ENCODE measurements at regions not wholly inside any gene's neighbourhood (a gene's known extent, or its start where the extent isn't known, plus 50 kb on each side); places are given as distances from the start of the nearest gene placed in this dataset.

- intact Hi-C loops (cut with DNase I; ENCODE audit: low total_unique reads), result no loop called here
- TF ChIP-seq CTCF (IDR thresholded peaks at IDR 0.05) (peak in 2 of 3 experiments; percentile 41 to 54), POLR2A (IDR thresholded peaks at IDR 0.05) (no peak)
- 20 to 22% methylated on average over 2 of the region's 2 CpGs for WGBS, 2 donors
- H3K27ac ChIP-seq, result no peak overlapping the region
- H3K36me3 ChIP-seq (ENCODE audit: low read depth, missing control alignments), result no peaks in the 10 kb centered on the region
- DNase-seq, result peak; percentile 40
- no peaks in the 10 kb centered on the region for H3K27me3 ChIP-seq
- no peaks in the 10 kb centered on the region for H3K4me1 ChIP-seq
- no peaks in the 10 kb centered on the region for H3K9me3 ChIP-seq
- H3K4me3 ChIP-seq, result no peak overlapping the region
These were observed 286.9 kb upstream of the PRKD1 start for GRCh38 chr14:30214461-30215090.

- H3K27ac ChIP-seq, result no peak overlapping the region
- intact Hi-C loops (cut with DNase I; ENCODE audit: low total_unique reads), result no loop called here
- WGBS, 2 donors, result 93 to 99% methylated on average over 5 of the region's 5 CpGs
These were observed 291.3 kb upstream of the PRKD1 start for GRCh38 chr14:30218907-30219306.

GRCh38 chr14:30221546-30221945, 293.9 kb upstream of the PRKD1 start:
- WGBS, 2 donors, result 65 to 71% methylated on average over 7 of the region's 7 CpGs
- Histone ChIP-seq H3K36me3 (ENCODE audit: low read depth, missing control alignments) (no peaks in the 10 kb centered on the region), H3K27me3 (no peaks in the 10 kb centered on the region), H3K4me3 (no peak overlapping the region), H3K27ac (no peak overlapping the region), H3K4me1 (no peaks in the 10 kb centered on the region), H3K9me3 (no peaks in the 10 kb centered on the region)
- no peak for TF ChIP-seq POLR2A (IDR thresholded peaks at IDR 0.05)
- TF ChIP-seq CTCF (IDR thresholded peaks at IDR 0.05), result no peak
- intact Hi-C loops (cut with DNase I; ENCODE audit: low total_unique reads), result no loop called here
- DNase-seq, result no peak

More at GRCh38 chr14:30218907-30219306, 291.3 kb upstream of the PRKD1 start:
- Histone ChIP-seq H3K27me3 (no peaks in the 10 kb centered on the region), H3K36me3 (ENCODE audit: low read depth, missing control alignments) (no peaks in the 10 kb centered on the region), H3K9me3 (no peaks in the 10 kb centered on the region), H3K4me3 (no peak overlapping the region), H3K4me1 (no peaks in the 10 kb centered on the region)
- TF ChIP-seq POLR2A (IDR thresholded peaks at IDR 0.05), result no peak
- TF ChIP-seq CTCF (IDR thresholded peaks at IDR 0.05), result no peak
- DNase-seq, result no peak

- Histone ChIP-seq H3K27ac (no peak overlapping the region), H3K27me3 (no peaks in the 10 kb centered on the region), H3K36me3 (ENCODE audit: low read depth, missing control alignments) (no peaks in the 10 kb centered on the region), H3K9me3 (no peaks in the 10 kb centered on the region), H3K4me1 (no peaks in the 10 kb centered on the region), H3K4me3 (no peak overlapping the region)
- intact Hi-C loops (cut with DNase I; ENCODE audit: low total_unique reads), result no loop called here
- no peak for DNase-seq
- 40 to 79% methylated on average over 2 of the region's 2 CpGs for WGBS, 2 donors
- TF ChIP-seq POLR2A (IDR thresholded peaks at IDR 0.05), result no peak
- TF ChIP-seq CTCF (IDR thresholded peaks at IDR 0.05), result no peak
These were observed 295.7 kb upstream of the PRKD1 start for GRCh38 chr14:30223385-30223785.

- 88 to 93% methylated on average over 3 of the region's 3 CpGs for WGBS, 2 donors
- Histone ChIP-seq H3K4me1 (no peaks in the 10 kb centered on the region), H3K27ac (no peak overlapping the region), H3K4me3 (no peak overlapping the region), H3K27me3 (no peaks in the 10 kb centered on the region), H3K9me3 (no peaks in the 10 kb centered on the region), H3K36me3 (ENCODE audit: low read depth, missing control alignments) (no peaks in the 10 kb centered on the region)
- no peak for TF ChIP-seq POLR2A (IDR thresholded peaks at IDR 0.05)
- no peak for TF ChIP-seq CTCF (IDR thresholded peaks at IDR 0.05)
- DNase-seq, result no peak
- intact Hi-C loops (cut with DNase I; ENCODE audit: low total_unique reads), result no loop called here
These were observed 296.3 kb upstream of the PRKD1 start for GRCh38 chr14:30223966-30224365.
